HG02759 (cell line): ENCODE measurements at regions not wholly inside any gene's neighbourhood (a gene's known extent, or its start where the extent isn't known, plus 50 kb on each side); places are given as distances from the start of the nearest gene placed in this dataset.

ENCODE experiments used
- ATAC-seq: cut with Tn5 transposase; IDR thresholded peaks from one replicate; pipeline ENCODE4 v1.9.1; 2021; ENCODE audit warnings: mild to moderate bottlenecking, moderate library complexity; ENCODE audit not compliant: unreplicated experiment

- ATAC-seq = no peak
Observed at GRCh38 chr13:73939071-73939380, 195.2 kb downstream of the KLF12 start.

- ATAC-seq = no peak
Observed at GRCh38 chr13:73938372-73939070, 195.7 kb downstream of the KLF12 start.

GRCh38 chr13:73937441-73937840 is 196.8 kb downstream of the KLF12 start:
- no peak for ATAC-seq

- no peak for ATAC-seq
Observed at GRCh38 chr13:73935991-73936390, 198.2 kb downstream of the KLF12 start.

- no peak for ATAC-seq
Observed at GRCh38 chr13:73934771-73935170, 199.4 kb downstream of the KLF12 start.

- ATAC-seq = no peak
Observed at GRCh38 chr13:73934215-73934641, 200.0 kb downstream of the KLF12 start.

GRCh38 chr13:73933795-73934194 is 200.4 kb downstream of the KLF12 start:
- ATAC-seq = no peak

- no peak for ATAC-seq
Observed at GRCh38 chr13:73932091-73932490, 202.1 kb downstream of the KLF12 start.

GRCh38 chr13:73929287-73929932 is 204.8 kb downstream of the KLF12 start:
- ATAC-seq = no peak

GRCh38 chr13:73924607-73925006 is 209.6 kb downstream of the KLF12 start:
- ATAC-seq = peak; percentile 87

GRCh38 chr13:73922493-73923393 is 211.5 kb downstream of the KLF12 start:
- ATAC-seq = no peak

- no peak for ATAC-seq
Observed at GRCh38 chr13:73918691-73919090, 215.5 kb downstream of the KLF12 start.

GRCh38 chr13:73913751-73914518 is 220.3 kb downstream of the KLF12 start:
- ATAC-seq = peak; percentile 78

GRCh38 chr13:73913079-73913740 is 221.0 kb downstream of the KLF12 start:
- no peak for ATAC-seq

- ATAC-seq = no peak
Observed at GRCh38 chr13:73911361-73911760, 222.8 kb downstream of the KLF12 start.

GRCh38 chr13:73910733-73911132 is 223.5 kb downstream of the KLF12 start:
- no peak for ATAC-seq

- ATAC-seq = no peak
Observed at GRCh38 chr13:73908809-73909208, 225.4 kb downstream of the KLF12 start.

- ATAC-seq = no peak
Observed at GRCh38 chr13:73904625-73905024, 229.6 kb downstream of the KLF12 start.

GRCh38 chr13:73903561-73903960 is 230.6 kb downstream of the KLF12 start:
- no peak for ATAC-seq

- no peak for ATAC-seq
Observed at GRCh38 chr13:73902847-73903246, 231.4 kb downstream of the KLF12 start.
